Superior temporal gyrus (tissue), 1 donor: ENCODE measurements at regions not wholly inside any gene's neighbourhood (a gene's known extent, or its start where the extent isn't known, plus 50 kb on each side); places are given as distances from the start of the nearest gene placed in this dataset.
"Not testable (repeated sequence)": the region's sequence is repeated elsewhere in the genome, so short reads cannot be mapped to it uniquely, and the experiment has no call there.

Source experiments
- DNase-seq: peaks from one replicate; pipeline ENCODE4 v3.0.0-alpha.2; 2016; ENCODE audit errors: extremely low spot score

GRCh38 chr12:14207905-14208551 is 157.5 kb upstream of the ATF7IP start:
- no peak for DNase-seq

GRCh38 chr12:14211947-14212387 is 153.5 kb upstream of the ATF7IP start:
- DNase-seq: peak; percentile 21

- DNase-seq: no peak
These were observed 151.9 kb upstream of the ATF7IP start for GRCh38 chr12:14213542-14213941.

DNA sequence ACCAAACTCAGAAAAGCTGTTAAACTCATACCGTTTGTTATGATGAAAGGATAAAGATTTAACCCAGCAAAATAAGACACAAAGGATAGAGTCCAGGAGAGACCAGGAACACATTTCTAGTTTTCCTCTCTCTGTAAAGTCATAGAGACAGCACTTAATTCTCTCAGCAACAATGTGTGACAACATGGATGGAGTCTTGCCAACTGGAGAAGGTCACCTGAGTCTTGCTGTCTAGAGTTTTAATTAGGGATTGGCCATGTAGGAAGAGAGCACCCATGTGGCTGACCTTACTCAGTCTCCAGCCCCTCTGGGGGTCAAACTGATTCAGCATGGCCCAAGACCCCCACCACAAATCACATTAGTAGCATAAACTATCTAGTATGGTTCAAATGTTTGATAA is 151.0 kb upstream of the ATF7IP start:
- no peak for DNase-seq

DNA sequence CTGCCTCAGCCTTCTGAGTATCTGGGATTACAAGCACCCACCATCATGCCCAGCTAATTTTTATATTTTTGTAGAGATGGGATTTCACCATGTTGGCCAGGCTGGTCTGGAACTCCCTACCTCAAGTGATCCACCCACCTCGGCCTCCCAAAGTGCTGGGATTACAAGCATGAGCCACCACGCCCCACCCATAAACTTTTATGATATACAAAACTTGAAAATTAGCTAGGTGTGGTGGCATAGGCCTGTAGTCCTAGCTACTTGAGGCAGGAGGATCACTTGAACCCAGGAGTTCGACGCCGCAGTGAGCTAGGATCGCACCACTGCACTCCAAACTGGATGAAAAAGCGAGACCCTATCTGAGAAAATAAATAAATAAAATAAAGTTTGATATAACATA is 149.5 kb upstream of the ATF7IP start:
- not testable (repeated sequence) for DNase-seq

DNA sequence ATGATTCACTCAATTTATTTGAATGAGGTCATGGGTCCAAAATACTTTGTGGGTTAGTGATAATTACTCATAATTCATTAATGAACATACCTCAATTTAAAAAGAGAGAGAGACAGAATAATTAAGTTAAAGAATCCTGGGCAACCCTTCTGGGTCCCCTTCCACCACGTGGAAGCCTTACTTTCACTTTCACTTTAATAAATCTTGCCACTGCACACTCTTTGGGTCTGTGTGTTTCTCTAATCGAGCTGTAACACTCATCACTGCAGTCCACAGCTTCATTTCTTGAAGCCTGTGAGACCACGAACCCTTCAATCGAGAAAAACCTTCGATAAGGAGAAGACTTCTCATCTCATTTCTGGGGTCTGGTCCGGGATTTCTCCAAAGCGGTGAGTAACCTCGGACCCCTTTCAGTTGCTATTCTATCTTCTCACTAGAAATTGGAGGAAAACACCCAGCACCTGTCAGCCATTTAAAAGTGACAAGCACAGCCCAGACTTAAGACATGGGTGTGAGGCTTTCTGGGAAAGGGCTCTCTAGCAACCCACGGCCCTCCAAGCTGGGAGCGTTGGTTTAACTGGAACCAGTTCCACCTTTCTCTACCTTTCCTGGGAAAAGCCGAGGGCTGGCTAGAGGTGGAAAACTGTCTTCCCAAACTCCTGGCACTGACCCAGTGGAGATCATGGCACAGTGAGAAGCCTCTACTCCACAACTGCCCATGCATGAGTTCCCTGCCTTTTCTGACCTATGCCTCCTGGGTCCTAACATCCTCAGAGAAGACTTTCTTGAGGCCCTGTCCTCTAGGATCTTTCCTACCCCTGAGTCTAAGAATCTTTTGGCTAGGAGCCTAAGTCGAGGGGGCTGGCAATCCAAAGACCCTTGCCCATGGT is 148.8 kb upstream of the ATF7IP start:
- no peak for DNase-seq

DNA sequence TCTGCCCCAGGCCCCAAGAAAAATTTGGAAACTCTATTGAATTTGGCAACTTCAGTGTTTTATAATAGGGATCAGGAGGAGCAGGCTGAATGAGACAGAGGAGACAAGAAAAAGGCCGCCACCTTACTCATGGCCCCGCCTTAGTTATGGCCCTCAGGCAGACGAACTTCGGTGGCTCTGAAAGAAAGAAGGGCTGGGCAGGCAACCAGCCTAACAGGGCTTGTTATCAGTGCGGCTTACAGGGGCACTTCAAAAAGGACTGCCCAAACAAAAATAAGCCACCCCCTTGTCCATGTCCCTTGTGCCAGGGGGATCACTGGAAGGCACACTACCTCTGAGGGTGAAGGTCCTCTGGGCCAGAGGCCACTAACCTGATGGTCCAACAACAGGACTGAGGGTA is 146.3 kb upstream of the ATF7IP start:
- DNase-seq: no peak

DNA sequence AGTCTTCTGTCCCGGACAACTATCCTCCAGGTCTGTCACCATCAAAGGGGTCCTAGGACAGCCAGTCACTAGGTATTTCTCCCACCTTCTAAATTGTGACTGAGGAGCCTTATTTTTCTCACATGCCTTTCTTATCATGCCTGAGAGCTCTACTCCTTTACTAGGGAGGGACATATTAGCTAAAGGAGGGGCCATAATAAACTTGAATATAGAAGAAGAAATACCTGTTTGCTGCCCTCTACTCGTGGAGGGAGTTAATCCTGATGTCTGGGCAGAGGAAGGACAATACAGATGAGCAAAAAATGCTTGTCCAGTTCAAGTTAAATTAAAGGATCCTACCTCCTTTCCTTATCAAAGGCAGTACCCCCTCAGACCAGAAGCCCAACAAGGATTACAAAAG is 145.8 kb upstream of the ATF7IP start:
- not testable (repeated sequence) for DNase-seq

DNA sequence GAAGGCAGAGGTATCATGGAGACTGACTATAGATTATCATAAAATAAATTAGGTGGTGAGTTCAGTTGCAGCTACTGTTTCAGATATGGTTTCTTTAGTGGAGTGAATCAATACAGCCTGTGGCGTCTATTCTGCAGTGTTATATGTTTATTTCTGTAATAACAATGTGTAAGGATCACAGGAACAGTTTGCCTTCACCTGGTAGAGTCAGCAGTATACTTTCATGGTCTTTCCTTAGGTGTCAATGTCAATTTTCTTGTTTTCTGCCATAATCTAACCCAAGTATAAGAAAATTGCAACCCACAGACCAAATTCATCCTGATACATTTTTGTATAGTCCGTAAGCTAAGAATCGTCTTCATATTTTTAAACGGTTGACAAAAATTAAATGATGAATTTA is 140.4 kb upstream of the ATF7IP start:
- DNase-seq: no peak

DNA sequence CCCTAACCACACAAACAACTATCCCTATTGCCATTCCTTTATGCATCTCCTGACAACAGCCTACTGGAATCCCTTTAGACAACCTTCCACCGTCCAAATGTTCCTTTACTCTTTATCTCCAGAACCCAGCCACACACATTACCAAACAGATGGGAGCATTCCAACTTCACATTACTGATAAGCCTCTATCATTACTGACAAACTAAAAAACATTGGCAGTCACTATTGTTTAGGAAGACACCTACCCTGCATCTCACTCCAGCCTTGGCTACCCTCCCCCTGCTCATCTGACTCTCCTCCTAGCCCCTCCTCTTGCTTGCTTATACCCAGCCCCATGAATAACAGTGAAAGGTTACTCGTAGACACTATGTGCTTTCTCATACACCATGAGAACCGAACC is 130.3 kb upstream of the ATF7IP start:
- DNase-seq: not testable (repeated sequence)

DNA sequence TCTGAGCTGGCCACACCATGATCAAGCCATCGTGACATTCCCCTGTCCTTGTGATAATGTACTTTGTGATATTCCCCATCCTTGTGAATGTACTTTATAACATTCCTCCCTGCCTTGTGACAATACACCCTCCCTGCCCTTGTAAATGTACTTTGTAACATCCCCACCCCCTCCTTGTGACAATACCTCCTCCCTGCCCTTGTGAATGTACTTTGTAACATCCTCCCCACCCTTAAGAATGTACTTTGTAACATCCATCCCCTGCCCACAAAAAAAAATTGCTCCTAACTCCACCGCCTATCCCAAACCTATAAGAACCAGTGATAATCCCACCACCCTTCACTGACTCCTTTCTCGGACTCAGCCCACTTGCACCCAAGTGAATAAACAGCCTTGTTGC is 128.8 kb upstream of the ATF7IP start:
- DNase-seq: not testable (repeated sequence)

- peak; percentile 77 for DNase-seq
These were observed 127.2 kb upstream of the ATF7IP start for GRCh38 chr12:14238221-14238792.

GRCh38 chr12:14239350-14239934 is 126.0 kb upstream of the ATF7IP start:
- peak; percentile 13 for DNase-seq

- DNase-seq: no peak
These were observed 125.3 kb upstream of the ATF7IP start for GRCh38 chr12:14239935-14240872.

DNA sequence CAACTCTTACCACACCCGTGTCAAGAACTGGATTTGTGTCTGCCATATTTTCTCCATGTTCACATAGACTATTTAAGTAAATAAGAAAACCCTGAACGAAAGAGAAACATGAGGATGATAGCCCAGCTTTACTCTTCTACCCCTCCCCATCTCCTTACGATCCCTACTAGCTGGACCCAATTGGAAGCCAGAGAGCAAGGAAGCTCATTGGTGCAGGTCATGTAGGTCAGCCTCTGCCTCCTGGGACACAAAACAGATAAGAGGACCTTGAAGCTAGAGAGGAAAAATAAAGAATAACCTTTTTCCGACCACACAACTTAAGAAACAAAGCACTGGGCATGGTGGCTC is 124.6 kb upstream of the ATF7IP start:
- DNase-seq: no peak

DNA sequence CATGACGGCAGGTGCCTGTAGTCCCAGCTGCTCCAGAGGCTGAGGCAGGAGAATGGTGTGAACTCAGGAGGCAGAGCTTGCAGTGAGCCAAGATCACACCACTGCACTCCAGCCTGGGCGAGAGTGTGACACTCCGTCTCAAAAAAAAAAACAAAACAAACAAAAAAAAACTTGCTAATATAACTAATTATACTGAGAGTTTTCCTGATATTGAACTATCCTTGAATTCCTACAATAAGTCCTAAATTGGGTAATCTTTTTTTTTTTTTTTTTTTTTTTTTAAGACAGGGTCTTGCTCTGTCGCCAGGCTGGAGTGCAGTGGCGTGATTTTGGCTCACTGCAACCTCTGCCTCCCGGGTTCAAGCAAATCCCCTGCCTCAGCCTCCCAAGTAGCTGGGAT is 122.7 kb upstream of the ATF7IP start:
- DNase-seq: not testable (repeated sequence)

- no peak for DNase-seq
These were observed 121.5 kb upstream of the ATF7IP start for GRCh38 chr12:14243941-14244340.

DNA sequence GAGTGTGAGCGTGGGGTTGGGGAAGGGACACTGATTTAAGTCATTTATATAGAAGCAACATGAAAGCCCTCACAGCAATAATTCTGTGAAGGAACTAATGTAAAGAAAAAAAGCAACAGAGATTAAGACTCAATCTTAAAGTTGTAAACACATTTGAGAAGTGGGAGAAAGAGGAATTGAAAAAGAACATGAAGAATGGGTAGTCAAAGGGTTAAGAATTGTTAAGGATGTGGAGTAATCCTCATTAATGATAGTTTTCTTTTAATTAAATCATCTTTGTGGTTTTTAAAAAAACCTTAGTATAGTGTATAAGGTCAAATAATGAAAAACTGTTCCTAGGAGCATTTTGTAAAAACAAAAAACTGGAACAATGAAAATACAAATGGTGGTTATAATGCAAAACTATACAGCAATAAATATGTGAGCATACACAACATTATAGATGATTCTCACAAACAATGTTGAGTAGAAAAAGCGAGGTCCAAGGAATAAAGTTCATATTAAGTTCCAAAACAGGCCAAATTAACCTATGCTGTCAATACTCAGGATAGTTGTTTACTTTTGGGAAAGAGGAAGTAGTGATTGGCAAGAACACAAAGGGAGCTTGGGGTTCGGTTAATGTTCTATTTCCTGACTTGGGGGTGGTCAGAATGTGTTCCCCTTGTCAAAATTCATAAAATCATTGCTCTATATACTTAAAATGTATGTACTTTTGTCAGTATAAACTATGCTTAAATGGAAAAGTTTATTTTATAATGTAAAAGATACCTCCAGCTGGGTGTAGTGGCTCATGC is 120.4 kb upstream of the ATF7IP start:
- no peak for DNase-seq

GRCh38 chr12:14247166-14247565 is 118.3 kb upstream of the ATF7IP start:
- no peak for DNase-seq

DNA sequence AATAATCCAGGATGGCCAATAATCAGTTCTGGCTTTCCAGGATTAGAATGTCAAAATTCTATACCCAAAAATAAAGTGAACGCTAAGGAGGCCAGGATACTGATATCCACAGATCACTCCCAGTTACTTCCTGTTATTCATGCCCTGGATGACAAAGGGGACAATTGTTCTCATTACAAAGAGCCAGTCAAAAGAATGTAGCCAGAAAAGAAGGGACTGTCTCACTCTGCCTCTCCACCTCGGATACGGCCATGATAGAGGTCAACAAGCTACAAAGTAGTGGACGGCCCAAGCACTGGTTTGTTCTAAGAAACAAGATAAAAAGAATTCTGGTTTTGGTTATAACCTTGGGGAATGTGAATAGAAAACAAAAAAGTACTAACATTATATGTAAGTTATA is 116.1 kb upstream of the ATF7IP start:
- DNase-seq: peak; percentile 83

DNA sequence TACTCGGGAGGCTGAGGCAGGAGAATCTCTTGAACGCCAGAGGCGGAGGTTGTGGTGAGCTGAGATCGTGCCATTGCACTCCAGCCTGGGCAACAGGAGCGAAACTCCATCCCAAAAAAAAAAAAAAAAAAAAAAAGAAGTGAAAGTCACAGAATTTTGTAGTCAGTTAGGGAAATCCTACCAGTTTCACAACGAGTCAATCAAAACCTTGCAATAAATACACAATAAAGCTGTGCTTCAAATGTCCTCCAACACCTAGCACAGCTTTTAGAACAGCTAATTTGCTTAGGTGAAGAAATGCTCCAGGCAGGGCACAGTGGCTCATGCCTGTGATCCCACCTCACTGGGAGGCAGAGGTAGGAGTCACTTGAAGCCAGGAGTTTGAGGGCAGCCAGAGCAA is 112.8 kb upstream of the ATF7IP start:
- DNase-seq: no peak
